ENCODE measurements at regions not wholly inside any gene's neighbourhood (a gene's known extent, or its start where the extent isn't known, plus 50 kb on each side); places are given as distances from the start of the nearest gene placed in this dataset.

GRCh38 chr15:87347806-87348515 lies 908.6 kb downstream of the NTRK3 start:
- TF ChIP-seq ARNTL (CRISPR knock-in tag; IDR thresholded peaks at IDR 0.05; ENCODE audit: borderline replicate concordance, low read depth) (no peak), CREB5 (CRISPR knock-in tag; IDR thresholded peaks at IDR 0.05; ENCODE audit: low read depth) (no peak), SNAI2 (CRISPR knock-in tag; IDR thresholded peaks at IDR 0.05) (no peak), CSDC2 (CRISPR knock-in tag; IDR thresholded peaks at IDR 0.05) (no peak), RARB (CRISPR knock-in tag; IDR thresholded peaks at IDR 0.05) (no peak), POU6F1 (CRISPR knock-in tag; IDR thresholded peaks at IDR 0.05; ENCODE audit: borderline replicate concordance, low read depth) (no peak), GLIS3 (CRISPR knock-in tag; IDR thresholded peaks at IDR 0.05) (no peak), ZNF565 (CRISPR knock-in tag; conservative IDR thresholded peaks at IDR 0.05; ENCODE audit: low read depth) (no peak), ESRRG (CRISPR knock-in tag; IDR thresholded peaks at IDR 0.05) (no peak), PPARA (CRISPR knock-in tag; IDR thresholded peaks at IDR 0.05; ENCODE audit: borderline replicate concordance) (no peak), ZFP30 (CRISPR knock-in tag; IDR thresholded peaks at IDR 0.05) (no peak)
- TF ChIP-seq, protein P1, sequence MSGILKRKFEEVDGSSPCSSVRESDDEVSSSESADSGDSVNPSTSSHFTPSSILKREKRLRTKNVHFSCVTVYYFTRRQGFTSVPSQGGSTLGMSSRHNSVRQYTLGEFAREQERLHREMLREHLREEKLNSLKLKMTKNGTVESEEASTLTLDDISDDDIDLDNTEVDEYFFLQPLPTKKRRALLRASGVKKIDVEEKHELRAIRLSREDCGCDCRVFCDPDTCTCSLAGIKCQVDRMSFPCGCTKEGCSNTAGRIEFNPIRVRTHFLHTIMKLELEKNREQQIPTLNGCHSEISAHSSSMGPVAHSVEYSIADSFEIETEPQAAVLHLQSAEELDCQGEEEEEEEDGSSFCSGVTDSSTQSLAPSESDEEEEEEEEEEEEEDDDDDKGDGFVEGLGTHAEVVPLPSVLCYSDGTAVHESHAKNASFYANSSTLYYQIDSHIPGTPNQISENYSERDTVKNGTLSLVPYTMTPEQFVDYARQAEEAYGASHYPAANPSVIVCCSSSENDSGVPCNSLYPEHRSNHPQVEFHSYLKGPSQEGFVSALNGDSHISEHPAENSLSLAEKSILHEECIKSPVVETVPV (CRISPR knock-in tag; IDR thresholded peaks at IDR 0.05), result no peak
- TF ChIP-seq, protein P2, sequence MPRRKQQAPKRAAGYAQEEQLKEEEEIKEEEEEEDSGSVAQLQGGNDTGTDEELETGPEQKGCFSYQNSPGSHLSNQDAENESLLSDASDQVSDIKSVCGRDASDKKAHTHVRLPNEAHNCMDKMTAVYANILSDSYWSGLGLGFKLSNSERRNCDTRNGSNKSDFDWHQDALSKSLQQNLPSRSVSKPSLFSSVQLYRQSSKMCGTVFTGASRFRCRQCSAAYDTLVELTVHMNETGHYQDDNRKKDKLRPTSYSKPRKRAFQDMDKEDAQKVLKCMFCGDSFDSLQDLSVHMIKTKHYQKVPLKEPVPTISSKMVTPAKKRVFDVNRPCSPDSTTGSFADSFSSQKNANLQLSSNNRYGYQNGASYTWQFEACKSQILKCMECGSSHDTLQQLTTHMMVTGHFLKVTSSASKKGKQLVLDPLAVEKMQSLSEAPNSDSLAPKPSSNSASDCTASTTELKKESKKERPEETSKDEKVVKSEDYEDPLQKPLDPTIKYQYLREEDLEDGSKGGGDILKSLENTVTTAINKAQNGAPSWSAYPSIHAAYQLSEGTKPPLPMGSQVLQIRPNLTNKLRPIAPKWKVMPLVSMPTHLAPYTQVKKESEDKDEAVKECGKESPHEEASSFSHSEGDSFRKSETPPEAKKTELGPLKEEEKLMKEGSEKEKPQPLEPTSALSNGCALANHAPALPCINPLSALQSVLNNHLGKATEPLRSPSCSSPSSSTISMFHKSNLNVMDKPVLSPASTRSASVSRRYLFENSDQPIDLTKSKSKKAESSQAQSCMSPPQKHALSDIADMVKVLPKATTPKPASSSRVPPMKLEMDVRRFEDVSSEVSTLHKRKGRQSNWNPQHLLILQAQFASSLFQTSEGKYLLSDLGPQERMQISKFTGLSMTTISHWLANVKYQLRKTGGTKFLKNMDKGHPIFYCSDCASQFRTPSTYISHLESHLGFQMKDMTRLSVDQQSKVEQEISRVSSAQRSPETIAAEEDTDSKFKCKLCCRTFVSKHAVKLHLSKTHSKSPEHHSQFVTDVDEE (CRISPR knock-in tag; IDR thresholded peaks at IDR 0.05), result no peak
- TF ChIP-seq, protein P3, sequence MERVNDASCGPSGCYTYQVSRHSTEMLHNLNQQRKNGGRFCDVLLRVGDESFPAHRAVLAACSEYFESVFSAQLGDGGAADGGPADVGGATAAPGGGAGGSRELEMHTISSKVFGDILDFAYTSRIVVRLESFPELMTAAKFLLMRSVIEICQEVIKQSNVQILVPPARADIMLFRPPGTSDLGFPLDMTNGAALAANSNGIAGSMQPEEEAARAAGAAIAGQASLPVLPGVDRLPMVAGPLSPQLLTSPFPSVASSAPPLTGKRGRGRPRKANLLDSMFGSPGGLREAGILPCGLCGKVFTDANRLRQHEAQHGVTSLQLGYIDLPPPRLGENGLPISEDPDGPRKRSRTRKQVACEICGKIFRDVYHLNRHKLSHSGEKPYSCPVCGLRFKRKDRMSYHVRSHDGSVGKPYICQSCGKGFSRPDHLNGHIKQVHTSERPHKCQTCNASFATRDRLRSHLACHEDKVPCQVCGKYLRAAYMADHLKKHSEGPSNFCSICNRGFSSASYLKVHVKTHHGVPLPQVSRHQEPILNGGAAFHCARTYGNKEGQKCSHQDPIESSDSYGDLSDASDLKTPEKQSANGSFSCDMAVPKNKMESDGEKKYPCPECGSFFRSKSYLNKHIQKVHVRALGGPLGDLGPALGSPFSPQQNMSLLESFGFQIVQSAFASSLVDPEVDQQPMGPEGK (CRISPR knock-in tag; IDR thresholded peaks at IDR 0.05; ENCODE audit: borderline replicate concordance), result no peak

Measured in SK-N-SH treated with all-trans-retinoic acid at 6 μM for 48 hours (cell line).